T-cell (primary cell): ENCODE measurements at regions not wholly inside any gene's neighbourhood (a gene's known extent, or its start where the extent isn't known, plus 50 kb on each side); places are given as distances from the start of the nearest gene placed in this dataset.
"Not testable (repeated sequence)": the region's sequence is repeated elsewhere in the genome, so short reads cannot be mapped to it uniquely, and the experiment has no call there.

Source experiments
- ATAC-seq, 4 experiments: fragments of 200-7000 bp in 3 of 4; fragments of 150-1000 bp in 1 of 4; cut with Tn5 transposase; replicated peaks in 1 of 4; 1 replicate in 3 of 4; 2 replicates in 1 of 4; pipeline ENCODE4 v1.10.0; 2021; ENCODE audit warnings: moderate library complexity in 3 of 4, mild to moderate bottlenecking in 2 of 4, moderate number of reproducible peaks in 1 of 4
- CTCF ChIA-PET, 2 donors: fragments of 300-600 bp; sonication (Branson Sonifier 250); formaldehyde crosslinking; loops; one replicate each; lab custom pipeline; 2022; ENCODE audit warnings: antibody characterized with exemption in 2 of 2; lab: Charles Lee
- POLR2A ChIA-PET, 2 donors: fragments of 300-600 bp; sonication (Branson Sonifier 250); formaldehyde crosslinking; loops; one replicate each; lab custom pipeline; 2022; ENCODE audit warnings: antibody characterized with exemption in 2 of 2; lab: Charles Lee
- DNase-seq, 35 experiments: peaks; one replicate each; pipeline versions ENCODE4 v3.0.0 to v3.0.0-alpha.2; 2013 to 2023
- H3K27ac ChIP-seq: one replicate; pipeline ENCODE4 v1.5.1; 2013; ENCODE audit warnings: low read length
- H3K27me3 ChIP-seq, 2 experiments: replicated peaks in 1 of 2; 1 replicate in 1 of 2; 2 replicates in 1 of 2; pipeline versions ENCODE4 v1.6.1 to v1.7.0; 2013; ENCODE audit warnings: low read length in 1 of 2, mixed read lengths in 1 of 2; ENCODE audit not compliant: control insufficient read depth in 2 of 2, insufficient read depth in 2 of 2; ENCODE audit errors: extremely low read depth in 1 of 2
- H3K36me3 ChIP-seq, 2 donors: 1 replicate in 1 of 2; 2 replicates in 1 of 2; pipeline versions ENCODE4 v1.6.1 to v1.7.0; 2013; ENCODE audit warnings: low read length in 1 of 2; ENCODE audit not compliant: control insufficient read depth in 2 of 2, insufficient read depth in 1 of 2; ENCODE audit errors: extremely low read depth in 1 of 2
- H3K4me1 ChIP-seq, 2 experiments: 1 replicate in 1 of 2; 2 replicates in 1 of 2; pipeline versions ENCODE4 v1.6.1 to v1.7.0; 2013; ENCODE audit warnings: low read length in 2 of 2, mixed read lengths in 1 of 2; ENCODE audit not compliant: insufficient read depth in 2 of 2, control insufficient read depth in 1 of 2; ENCODE audit errors: extremely low read depth in 1 of 2
- H3K4me3 ChIP-seq, 2 donors: 1 replicate in 1 of 2; 2 replicates in 1 of 2; pipeline versions ENCODE4 v1.5.1 to v1.7.0; 2013; ENCODE audit warnings: mild to moderate bottlenecking in 2 of 2, low read length in 1 of 2, moderate library complexity in 1 of 2; ENCODE audit not compliant: control insufficient read depth in 1 of 2; ENCODE audit errors: extremely low read depth in 1 of 2
- H3K9me3 ChIP-seq: 2 replicates; pipeline ENCODE4 v1.7.0; 2013
- H3K27ac Mint-ChIP-seq, 2 donors: one replicate each; pipeline ENCODE4 v1.8.0; 2020 to 2021; ENCODE audit warnings: mild to moderate bottlenecking in 2 of 2, mixed read lengths in 2 of 2
- H3K27me3 Mint-ChIP-seq, 2 donors: one replicate each; pipeline ENCODE4 v1.8.0; 2021 to 2022; ENCODE audit warnings: mixed read lengths in 2 of 2
- H3K36me3 Mint-ChIP-seq: one replicate; pipeline ENCODE4 v1.8.0; 2021; ENCODE audit warnings: mixed read lengths
- H3K4me1 Mint-ChIP-seq, 3 donors: one replicate each; pipeline ENCODE4 v1.8.0; 2020 to 2022; ENCODE audit warnings: mixed read lengths in 3 of 3, mild to moderate bottlenecking in 1 of 3
- H3K4me3 Mint-ChIP-seq, 3 donors: one replicate each; pipeline ENCODE4 v1.8.0; 2020 to 2022; ENCODE audit warnings: mild to moderate bottlenecking in 3 of 3, mixed read lengths in 3 of 3, moderate library complexity in 3 of 3
- H3K9me3 Mint-ChIP-seq, 3 donors: one replicate each; pipeline ENCODE4 v1.8.0; 2020 to 2022; ENCODE audit warnings: mixed read lengths in 3 of 3
- WGBS: methylation state at CpG from one replicate; pipeline ENCODE4 v1.1.5; 2013; ENCODE audit warnings: missing lambda C conversion rate; ENCODE audit not compliant: insufficient coverage; 5-methylcytosine and 5-hydroxymethylcytosine counted together

DNA sequence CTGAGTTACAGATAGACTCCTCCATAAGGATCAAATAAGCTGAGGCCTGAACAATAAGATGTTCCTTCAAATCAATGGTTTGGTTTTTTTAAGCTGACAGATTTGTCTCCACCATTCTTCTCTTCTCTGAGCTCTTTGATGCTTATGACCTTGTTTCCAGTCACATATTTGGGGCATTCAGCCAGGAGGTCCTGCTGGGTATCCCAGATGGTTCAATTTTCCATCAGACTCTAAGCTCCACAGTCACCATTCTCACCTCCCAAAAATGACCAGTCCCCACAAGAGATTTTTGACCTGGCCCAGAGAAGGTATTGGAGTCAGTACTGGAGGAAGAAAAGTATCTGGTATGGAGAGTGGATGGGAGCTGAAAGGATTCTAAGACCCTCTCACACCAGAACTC is 74.6 kb upstream of the FRMPD3 start:
- ChIA-PET CTCF (interaction anchor here in 1 of 2 donors (0.6 kb wide), 1 partner anchor 35 kb away, joined by 4 read pairs; no protein-coding TSS in a partner anchor), POLR2A (interaction anchor here in 1 of 2 donors (0.5 kb wide), 1 partner anchor 82 kb away, joined by 4 read pairs; no protein-coding TSS in a partner anchor)
- H3K4me1 ChIP-seq, result no peaks in the 10 kb centered on the region
- H3K9me3 Mint-ChIP-seq, result no peaks in the 10 kb centered on the region
- no peak for DNase-seq
- H3K27me3 ChIP-seq, result no peaks in the 10 kb centered on the region
- no peaks in the 10 kb centered on the region for H3K9me3 ChIP-seq
- no peaks in the 10 kb centered on the region for H3K36me3 Mint-ChIP-seq
- peaks cover 8 to 12% of the 10 kb centered on the region in 2 donors for H3K27me3 Mint-ChIP-seq
- no peaks in the 10 kb centered on the region for H3K36me3 ChIP-seq
- H3K27ac Mint-ChIP-seq, result no peak overlapping the region
- H3K4me3 ChIP-seq, result no peak overlapping the region
- no peak for ATAC-seq
- H3K4me3 Mint-ChIP-seq, result no peak overlapping the region
- H3K4me1 Mint-ChIP-seq, result no peaks in the 10 kb centered on the region
- H3K27ac ChIP-seq, result no peak overlapping the region

DNA sequence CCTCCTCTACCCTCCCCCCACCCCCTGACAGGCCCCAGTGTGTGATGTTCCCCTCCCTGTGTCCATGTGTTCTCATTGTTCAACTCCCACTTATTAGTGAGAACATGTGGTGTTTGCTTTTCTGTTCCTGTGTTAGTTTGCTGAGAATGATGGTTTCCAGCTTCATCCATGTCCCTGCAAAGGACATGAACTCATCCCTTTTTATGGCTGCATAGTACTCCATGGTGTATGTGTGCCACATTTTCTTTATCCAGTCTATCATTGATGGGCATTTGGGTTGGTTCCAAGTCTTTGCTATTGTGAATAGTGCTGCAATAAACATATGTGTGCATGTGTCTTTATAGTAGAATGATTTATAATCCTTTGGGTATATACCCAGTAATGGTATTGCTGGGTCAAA is 73.3 kb upstream of the FRMPD3 start:
- H3K27me3 ChIP-seq, H3K36me3 ChIP-seq, H3K36me3 Mint-ChIP-seq, H3K27ac ChIP-seq, H3K9me3 Mint-ChIP-seq, H3K9me3 ChIP-seq, POLR2A ChIA-PET, ATAC-seq, H3K4me1 Mint-ChIP-seq, CTCF ChIA-PET, H3K4me3 Mint-ChIP-seq, H3K4me1 ChIP-seq, DNase-seq, H3K4me3 ChIP-seq, H3K27ac Mint-ChIP-seq: not testable (repeated sequence)
- peaks cover 11 to 18% of the 10 kb centered on the region in 2 donors for H3K27me3 Mint-ChIP-seq

DNA sequence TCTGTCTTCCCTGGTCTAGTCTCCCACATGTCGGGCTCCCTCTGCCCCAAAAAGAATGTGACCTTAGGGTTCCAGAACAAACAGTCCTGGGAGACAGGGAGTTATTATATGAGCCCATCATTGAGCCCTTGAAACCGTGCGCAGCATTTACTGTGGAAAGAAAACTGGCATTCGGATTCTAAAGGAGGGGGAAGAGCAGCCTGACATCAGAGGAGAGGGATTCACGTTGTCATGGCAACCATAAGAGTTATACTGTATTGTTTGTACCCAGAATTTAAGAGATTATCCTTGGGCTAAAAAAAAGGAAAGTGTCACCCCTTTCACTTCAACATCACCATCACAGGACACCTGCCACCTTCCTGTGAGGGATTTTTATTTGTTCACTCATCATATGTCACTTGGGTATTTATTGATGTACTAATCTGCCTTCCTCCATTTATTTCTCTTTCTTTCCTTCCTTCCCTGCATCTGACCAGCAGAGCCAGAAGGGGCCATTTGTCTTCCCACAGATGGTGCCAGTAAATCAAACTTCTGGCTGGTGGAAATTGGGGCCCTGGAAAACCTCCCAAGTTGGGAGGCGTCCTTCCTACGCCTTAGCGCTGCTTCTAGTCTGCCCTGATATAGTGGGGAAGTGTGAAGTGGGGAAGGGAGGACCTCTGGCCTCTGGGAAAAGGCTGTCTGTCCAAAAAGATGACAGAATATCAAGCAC is 64.9 kb upstream of the FRMPD3 start:
- peaks cover 14 to 65% of the 10 kb centered on the region in 2 donors for H3K27me3 Mint-ChIP-seq
- DNase-seq (no peak), ATAC-seq (no peak)
- no peak overlapping the region for H3K27ac ChIP-seq
- no peaks in the 10 kb centered on the region for H3K27me3 ChIP-seq
- WGBS, result no CpG with 5 or more reads among the region's 8 CpGs
- H3K36me3 Mint-ChIP-seq, result no peaks in the 10 kb centered on the region
- H3K4me1 Mint-ChIP-seq, result peaks cover 0 to 8% (median 7%) of the 10 kb centered on the region in 3 donors
- H3K9me3 ChIP-seq, result no peaks in the 10 kb centered on the region
- no peaks in the 10 kb centered on the region for H3K4me1 ChIP-seq
- no peak overlapping the region for H3K4me3 Mint-ChIP-seq
- H3K36me3 ChIP-seq, result no peaks in the 10 kb centered on the region
- CTCF ChIA-PET, result no interaction called here
- no peaks in the 10 kb centered on the region for H3K9me3 Mint-ChIP-seq
- H3K4me3 ChIP-seq, result no peak overlapping the region
- no peak overlapping the region for H3K27ac Mint-ChIP-seq
- POLR2A ChIA-PET, result no interaction called here

DNA sequence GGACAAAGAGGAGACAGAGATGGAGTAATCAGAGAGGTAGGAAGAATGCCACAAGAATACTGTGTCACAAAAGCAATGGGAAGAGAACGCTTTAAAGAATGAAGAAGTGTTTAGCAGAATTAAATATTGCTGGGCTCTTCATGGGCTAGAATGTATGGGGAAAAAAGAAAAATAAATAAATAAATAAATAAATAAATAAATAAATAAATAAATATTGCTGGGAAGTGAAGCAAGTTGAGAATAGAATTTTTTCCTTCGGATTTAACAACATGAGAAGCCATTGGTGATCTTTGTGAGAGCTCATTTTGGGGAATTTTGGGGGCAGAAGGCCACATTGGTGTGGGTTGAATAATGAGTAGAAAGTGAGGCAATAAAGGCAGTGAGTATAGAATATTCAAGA is 59.7 kb upstream of the FRMPD3 start:
- Mint-ChIP-seq H3K9me3 (peaks cover 4 to 12% (median 8%) of the 10 kb centered on the region in 3 donors), H3K4me3 (no peak overlapping the region), H3K27ac (no peak overlapping the region), H3K4me1 (no peaks in the 10 kb centered on the region), H3K36me3 (no peaks in the 10 kb centered on the region), H3K27me3 (peaks cover 12 to 43% of the 10 kb centered on the region in 2 donors)
- Histone ChIP-seq H3K4me1 (no peaks in the 10 kb centered on the region), H3K9me3 (no peaks in the 10 kb centered on the region), H3K27me3 (no peaks in the 10 kb centered on the region), H3K27ac (no peak overlapping the region), H3K36me3 (no peaks in the 10 kb centered on the region), H3K4me3 (no peak overlapping the region)
- ATAC-seq, result no peak
- no peak for DNase-seq
- ChIA-PET CTCF (no interaction called here), POLR2A (no interaction called here)
- WGBS, result no CpG with 5 or more reads among the region's 2 CpGs

GRCh38 chrX:107393656-107394055 is 55.8 kb upstream of the FRMPD3 start:
- H3K27me3 Mint-ChIP-seq, result peaks cover 14 to 19% of the 10 kb centered on the region in 2 donors
- H3K4me1 Mint-ChIP-seq, CTCF ChIA-PET, DNase-seq, ATAC-seq, POLR2A ChIA-PET, H3K4me1 ChIP-seq, H3K27me3 ChIP-seq, H3K36me3 ChIP-seq, H3K9me3 ChIP-seq, H3K27ac ChIP-seq, H3K4me3 Mint-ChIP-seq, H3K4me3 ChIP-seq, H3K36me3 Mint-ChIP-seq, H3K27ac Mint-ChIP-seq: not testable (repeated sequence)
- H3K9me3 Mint-ChIP-seq, result peaks cover 4 to 12% (median 8%) of the 10 kb centered on the region in 3 donors
- 100% methylated on average over 1 of the region's 1 CpG for WGBS

DNA sequence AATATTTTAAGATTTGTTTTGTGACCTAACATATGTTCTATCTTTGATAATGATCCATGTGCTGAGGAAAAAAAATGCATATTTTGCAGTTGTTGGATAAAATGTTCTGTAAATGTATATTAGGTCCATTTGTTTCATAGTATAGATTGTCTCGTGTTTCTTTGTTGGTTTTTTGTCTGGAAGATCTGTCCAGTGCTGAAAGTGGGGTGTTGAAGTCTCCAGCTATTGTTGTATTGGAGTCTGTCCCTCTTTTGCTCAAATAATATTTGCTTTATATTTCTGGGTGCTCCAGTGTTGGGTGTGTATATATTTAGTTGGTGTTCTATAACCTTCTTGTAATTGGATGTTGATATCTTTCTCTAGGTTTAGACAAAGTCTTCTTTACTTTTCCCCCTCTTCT is 53.2 kb upstream of the FRMPD3 start:
- no peak for DNase-seq
- Mint-ChIP-seq H3K9me3 (peaks cover 4 to 11% (median 8%) of the 10 kb centered on the region in 3 donors), H3K27me3 (peaks cover 6 to 15% of the 10 kb centered on the region in 2 donors), H3K36me3 (no peaks in the 10 kb centered on the region), H3K4me1 (no peaks in the 10 kb centered on the region), H3K4me3 (no peak overlapping the region), H3K27ac (no peak overlapping the region)
- Histone ChIP-seq H3K27me3 (no peaks in the 10 kb centered on the region), H3K4me1 (no peaks in the 10 kb centered on the region), H3K36me3 (no peaks in the 10 kb centered on the region), H3K27ac (no peak overlapping the region), H3K9me3 (no peaks in the 10 kb centered on the region), H3K4me3 (no peak overlapping the region)
- CTCF ChIA-PET, result no interaction called here
- POLR2A ChIA-PET, result no interaction called here
- no peak for ATAC-seq
- WGBS, result no CpG with 5 or more reads among the region's 1 CpG

- Mint-ChIP-seq H3K4me3 (no peak overlapping the region), H3K27me3 (peaks cover 6 to 14% of the 10 kb centered on the region in 2 donors), H3K27ac (no peak overlapping the region), H3K4me1 (no peaks in the 10 kb centered on the region), H3K9me3 (peaks cover 4 to 8% (median 5%) of the 10 kb centered on the region in 3 donors), H3K36me3 (no peaks in the 10 kb centered on the region)
- ATAC-seq, result no peak
- no peak overlapping the region for H3K4me3 ChIP-seq
- no peaks in the 10 kb centered on the region for H3K36me3 ChIP-seq
- no peaks in the 10 kb centered on the region for H3K9me3 ChIP-seq
- no peaks in the 10 kb centered on the region for H3K27me3 ChIP-seq
- no peaks in the 10 kb centered on the region for H3K4me1 ChIP-seq
- CTCF ChIA-PET, result no interaction called here
- POLR2A ChIA-PET, result no interaction called here
- no peak for DNase-seq
- no peak overlapping the region for H3K27ac ChIP-seq
- WGBS, result 100% methylated on average over 1 of the region's 6 CpGs
These were observed 52.7 kb upstream of the FRMPD3 start for GRCh38 chrX:107396783-107397182.
